T-helper 2 cell treated with Interferon-gamma antibody and Interleukin-4, amounts not matched to agents 5 μg/mL and 100 μg/mL, for 36 hours (primary cell): ENCODE measurements at regions not wholly inside any gene's neighbourhood (a gene's known extent, or its start where the extent isn't known, plus 50 kb on each side); places are given as distances from the start of the nearest gene placed in this dataset.

Experiments used
- DNase-seq: peaks from one replicate; pipeline ENCODE4 v3.0.0; 2021; ENCODE audit warnings: low spot score
- H3K27ac Mint-ChIP-seq: one replicate; pipeline ENCODE4 v1.8.0; 2021; ENCODE audit warnings: mild to moderate bottlenecking, mixed read lengths
- H3K27me3 Mint-ChIP-seq: one replicate; pipeline ENCODE4 v1.8.0; 2021; ENCODE audit warnings: low read depth, mixed read lengths
- H3K36me3 Mint-ChIP-seq: one replicate; pipeline ENCODE4 v1.8.0; 2021; ENCODE audit warnings: low read depth, mixed read lengths
- H3K4me1 Mint-ChIP-seq: one replicate; pipeline ENCODE4 v1.8.0; 2021; ENCODE audit warnings: low read depth, mixed read lengths
- H3K4me3 Mint-ChIP-seq: one replicate; pipeline ENCODE4 v1.8.0; 2022; ENCODE audit warnings: mild to moderate bottlenecking, moderate library complexity, mixed read lengths
- H3K9me3 Mint-ChIP-seq: one replicate; pipeline ENCODE4 v1.8.0; 2021; ENCODE audit warnings: mixed read lengths

DNA sequence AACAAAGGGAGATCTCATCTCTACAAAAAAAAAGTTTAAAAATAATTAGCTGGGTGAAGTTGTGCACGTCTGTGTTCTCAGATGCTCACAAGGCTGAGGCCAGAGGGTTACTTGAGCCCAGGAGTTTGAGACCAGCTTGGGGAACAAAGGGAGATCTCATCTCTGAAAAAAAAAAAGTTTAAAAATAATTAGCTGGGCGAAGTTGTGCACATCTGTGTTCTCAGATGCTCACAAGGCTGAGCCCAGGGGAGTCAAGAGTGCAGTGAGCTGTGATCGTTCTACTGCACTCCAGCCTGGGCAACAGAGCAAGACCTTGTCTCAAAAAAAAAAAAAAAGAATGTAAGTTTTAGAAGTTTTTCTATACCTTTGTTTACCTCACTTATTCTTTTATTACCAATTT is 127.3 kb downstream of the FGF9 start:
- Mint-ChIP-seq H3K4me3 (no peak overlapping the region), H3K27ac (no peak overlapping the region), H3K36me3 (no peaks in the 10 kb centered on the region), H3K9me3 (no peaks in the 10 kb centered on the region), H3K4me1 (no peaks in the 10 kb centered on the region), H3K27me3 (no peaks in the 10 kb centered on the region)
- no peak for DNase-seq

- no peak for DNase-seq
- Mint-ChIP-seq H3K4me3 (no peak overlapping the region), H3K27ac (no peak overlapping the region), H3K36me3 (no peaks in the 10 kb centered on the region), H3K9me3 (no peaks in the 10 kb centered on the region), H3K4me1 (no peaks in the 10 kb centered on the region), H3K27me3 (no peaks in the 10 kb centered on the region)
These were observed 128.8 kb downstream of the FGF9 start for GRCh38 chr13:21799671-21800070.

- Mint-ChIP-seq H3K36me3 (no peaks in the 10 kb centered on the region), H3K9me3 (no peaks in the 10 kb centered on the region), H3K27ac (no peak overlapping the region), H3K27me3 (no peaks in the 10 kb centered on the region), H3K4me1 (no peaks in the 10 kb centered on the region), H3K4me3 (no peak overlapping the region)
- DNase-seq, result no peak
These were observed 130.2 kb downstream of the FGF9 start for GRCh38 chr13:21800837-21801616.

DNA sequence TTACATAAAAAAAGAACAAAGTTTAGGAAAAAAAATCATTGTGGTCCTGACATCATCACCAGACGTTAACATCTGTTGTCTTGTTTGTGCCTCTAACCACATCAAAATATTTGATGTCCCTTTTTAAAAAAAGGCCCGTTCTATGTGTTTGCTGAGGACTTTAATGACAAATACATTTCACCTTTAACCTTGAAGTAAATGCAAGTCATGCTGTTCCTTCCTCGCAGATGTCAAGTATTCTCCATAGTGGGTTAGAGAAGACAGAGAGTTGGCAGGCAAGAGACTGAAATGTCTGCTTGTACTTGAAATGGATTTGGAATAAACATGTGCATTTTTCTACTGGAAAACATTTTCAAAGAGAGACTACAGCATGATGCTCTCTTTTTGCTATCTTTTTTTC is 134.9 kb downstream of the FGF9 start:
- Mint-ChIP-seq H3K27ac (no peak overlapping the region), H3K36me3 (no peaks in the 10 kb centered on the region), H3K4me1 (no peaks in the 10 kb centered on the region), H3K27me3 (peaks cover 3% of the 10 kb centered on the region), H3K9me3 (no peaks in the 10 kb centered on the region), H3K4me3 (no peak overlapping the region)
- DNase-seq, result no peak

GRCh38 chr13:21812192-21812626 is 141.3 kb downstream of the FGF9 start:
- Mint-ChIP-seq H3K9me3 (no peaks in the 10 kb centered on the region), H3K36me3 (no peaks in the 10 kb centered on the region), H3K27me3 (peaks cover 3% of the 10 kb centered on the region), H3K4me1 (no peaks in the 10 kb centered on the region), H3K4me3 (no peak overlapping the region), H3K27ac (no peak overlapping the region)
- no peak for DNase-seq

GRCh38 chr13:21813110-21813509 is 142.2 kb downstream of the FGF9 start:
- Mint-ChIP-seq H3K27me3 (no peaks in the 10 kb centered on the region), H3K4me1 (no peaks in the 10 kb centered on the region), H3K27ac (no peak overlapping the region), H3K4me3 (no peak overlapping the region), H3K36me3 (no peaks in the 10 kb centered on the region), H3K9me3 (no peaks in the 10 kb centered on the region)
- no peak for DNase-seq

GRCh38 chr13:21813844-21814243 is 143.0 kb downstream of the FGF9 start:
- no peak overlapping the region for H3K27ac Mint-ChIP-seq
- DNase-seq, result no peak
- H3K36me3 Mint-ChIP-seq, result no peaks in the 10 kb centered on the region
- no peaks in the 10 kb centered on the region for H3K27me3 Mint-ChIP-seq
- no peak overlapping the region for H3K4me3 Mint-ChIP-seq
- H3K4me1 Mint-ChIP-seq, result no peaks in the 10 kb centered on the region
- H3K9me3 Mint-ChIP-seq, result no peaks in the 10 kb centered on the region

- Mint-ChIP-seq H3K4me1 (no peaks in the 10 kb centered on the region), H3K27ac (no peak overlapping the region), H3K4me3 (no peak overlapping the region), H3K36me3 (no peaks in the 10 kb centered on the region), H3K27me3 (no peaks in the 10 kb centered on the region), H3K9me3 (no peaks in the 10 kb centered on the region)
- DNase-seq, result no peak
These were observed 143.7 kb downstream of the FGF9 start for GRCh38 chr13:21814604-21815003.

DNA sequence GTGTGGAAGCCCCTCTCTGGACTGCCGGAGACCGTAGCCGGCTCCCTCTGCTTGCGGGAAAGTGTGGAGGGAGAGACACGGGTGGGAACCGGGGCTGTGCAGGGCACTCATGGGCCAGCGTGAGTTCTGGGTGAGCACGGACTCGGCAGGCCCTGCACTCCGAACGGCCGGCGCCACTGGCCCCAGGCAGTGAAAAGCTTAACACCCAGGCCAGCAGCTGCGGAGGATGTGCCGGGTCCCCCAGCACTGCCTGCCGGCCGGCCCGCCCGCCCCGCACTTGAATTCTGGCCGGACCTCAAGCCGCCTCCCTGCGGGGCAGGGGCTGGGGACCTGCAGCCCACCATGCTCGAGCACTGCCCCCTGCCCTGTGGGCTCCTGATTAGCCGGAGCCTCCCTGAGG is 147.0 kb downstream of the FGF9 start:
- no peaks in the 10 kb centered on the region for H3K9me3 Mint-ChIP-seq
- no peaks in the 10 kb centered on the region for H3K36me3 Mint-ChIP-seq
- H3K27ac Mint-ChIP-seq, result no peak overlapping the region
- no peak for DNase-seq
- no peak overlapping the region for H3K4me3 Mint-ChIP-seq
- H3K4me1 Mint-ChIP-seq, result no peaks in the 10 kb centered on the region
- H3K27me3 Mint-ChIP-seq, result peaks cover 2% of the 10 kb centered on the region

DNA sequence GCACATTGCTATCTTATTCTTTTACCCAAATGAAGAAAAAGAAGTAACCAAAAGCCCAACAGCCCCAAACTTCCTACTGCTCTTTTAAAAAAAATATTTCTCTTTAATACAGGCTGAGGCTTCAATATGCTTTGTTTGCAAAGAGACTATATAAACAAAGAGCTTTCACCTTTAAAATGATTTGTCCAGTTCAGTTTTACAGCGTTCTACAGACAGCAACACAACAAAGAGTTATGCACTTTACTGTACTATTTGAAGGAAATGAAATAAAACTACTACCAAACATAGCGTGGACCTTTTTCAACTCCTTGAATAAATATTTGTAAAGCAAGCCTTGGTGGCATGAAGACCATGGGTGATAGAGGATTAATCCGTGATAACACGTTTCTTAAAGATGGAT is 151.2 kb downstream of the FGF9 start:
- Mint-ChIP-seq H3K4me1 (no peaks in the 10 kb centered on the region), H3K4me3 (no peak overlapping the region), H3K9me3 (no peaks in the 10 kb centered on the region), H3K27me3 (peaks cover 2% of the 10 kb centered on the region), H3K36me3 (no peaks in the 10 kb centered on the region), H3K27ac (no peak overlapping the region)
- DNase-seq, result no peak

- Mint-ChIP-seq H3K9me3 (no peaks in the 10 kb centered on the region), H3K27ac (no peak overlapping the region), H3K36me3 (no peaks in the 10 kb centered on the region), H3K4me1 (no peaks in the 10 kb centered on the region), H3K4me3 (no peak overlapping the region), H3K27me3 (peaks cover 2% of the 10 kb centered on the region)
- no peak for DNase-seq
These were observed 152.5 kb downstream of the FGF9 start for GRCh38 chr13:21823416-21823815.

DNA sequence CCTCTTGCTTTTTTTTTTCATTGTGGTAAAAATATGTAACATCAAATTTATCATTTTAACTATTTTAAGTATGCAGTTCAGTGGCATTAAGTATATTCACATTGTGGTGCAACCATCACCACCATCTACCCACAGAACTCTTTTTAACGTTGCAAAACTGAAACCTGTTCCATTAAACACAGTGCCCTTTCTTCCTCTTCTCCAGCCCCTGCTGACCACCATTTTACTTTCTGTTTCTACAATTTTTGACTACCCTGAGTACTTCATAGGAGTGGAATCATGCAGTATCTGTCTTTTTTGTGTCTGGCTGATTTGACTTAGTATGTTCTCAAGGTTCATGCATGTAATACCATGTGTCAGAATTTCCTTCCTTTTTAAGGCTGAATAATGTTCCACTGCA is 153.1 kb downstream of the FGF9 start:
- Mint-ChIP-seq H3K4me1 (no peaks in the 10 kb centered on the region), H3K27me3 (peaks cover 2% of the 10 kb centered on the region), H3K9me3 (no peaks in the 10 kb centered on the region), H3K36me3 (no peaks in the 10 kb centered on the region), H3K4me3 (no peak overlapping the region), H3K27ac (no peak overlapping the region)
- DNase-seq, result no peak

DNA sequence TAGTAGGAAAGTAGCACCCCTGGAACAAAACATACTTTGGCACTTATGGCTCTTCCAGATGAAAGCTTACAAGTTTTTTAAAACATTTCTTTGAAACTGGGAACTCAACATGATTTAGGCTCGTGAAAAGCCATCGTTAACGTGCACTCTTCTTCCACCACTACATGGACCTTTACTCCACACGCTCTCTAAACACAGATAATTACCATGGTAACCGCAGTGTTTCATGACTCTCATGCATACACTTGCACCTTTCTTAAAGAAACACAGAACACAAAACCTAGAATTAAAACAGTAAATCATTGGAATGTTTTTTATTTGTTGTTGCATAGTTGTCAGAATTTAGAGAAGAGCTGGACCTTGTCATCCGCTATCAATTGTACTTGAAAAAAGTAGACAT is 154.3 kb downstream of the FGF9 start:
- Mint-ChIP-seq H3K4me3 (no peak overlapping the region), H3K36me3 (no peaks in the 10 kb centered on the region), H3K27me3 (no peaks in the 10 kb centered on the region), H3K27ac (no peak overlapping the region), H3K9me3 (no peaks in the 10 kb centered on the region), H3K4me1 (no peaks in the 10 kb centered on the region)
- no peak for DNase-seq

DNA sequence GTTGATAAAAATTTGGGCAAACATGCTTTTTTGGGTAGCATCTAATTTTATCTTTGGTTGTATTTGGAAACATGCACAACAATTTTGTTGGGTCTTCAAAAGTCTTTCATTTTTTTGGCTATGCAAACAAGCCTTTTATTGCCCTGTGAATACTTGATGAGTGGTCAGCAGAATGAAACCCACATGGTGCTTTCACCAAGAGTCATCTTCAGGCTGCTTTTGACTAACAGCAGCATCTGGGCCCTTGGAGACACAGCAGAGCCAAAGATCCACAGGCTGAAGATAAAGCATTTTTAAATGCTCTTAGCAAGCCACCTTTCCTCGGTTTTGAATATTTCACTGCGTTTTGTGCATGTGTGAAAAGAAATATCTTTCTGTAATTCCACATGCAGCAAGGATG is 154.9 kb downstream of the FGF9 start:
- no peaks in the 10 kb centered on the region for H3K36me3 Mint-ChIP-seq
- H3K4me3 Mint-ChIP-seq, result no peak overlapping the region
- H3K27ac Mint-ChIP-seq, result no peak overlapping the region
- no peaks in the 10 kb centered on the region for H3K27me3 Mint-ChIP-seq
- no peaks in the 10 kb centered on the region for H3K4me1 Mint-ChIP-seq
- no peaks in the 10 kb centered on the region for H3K9me3 Mint-ChIP-seq
- no peak for DNase-seq
